ENCODE measurements at regions not wholly inside any gene's neighbourhood (a gene's known extent, or its start where the extent isn't known, plus 50 kb on each side); places are given as distances from the start of the nearest gene placed in this dataset.

DNA sequence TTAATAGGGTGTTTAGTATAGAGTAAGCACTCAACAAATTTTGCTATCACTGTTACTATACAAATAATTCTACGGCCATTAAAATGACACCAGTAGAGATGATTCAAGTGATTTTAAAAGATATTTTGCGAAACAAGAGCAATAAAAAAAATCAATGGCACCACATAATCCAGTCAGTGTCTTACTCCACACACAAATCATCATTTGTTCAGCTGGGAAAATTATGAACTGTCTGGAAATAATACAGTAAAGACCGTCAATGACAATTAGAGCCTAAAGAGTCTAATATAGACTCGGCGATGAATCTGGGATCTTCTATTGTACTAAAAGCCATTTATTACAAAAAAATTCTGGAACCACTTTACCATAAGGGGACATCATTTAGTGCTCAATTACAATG is 270.5 kb downstream of the ARRDC4 start:
- no peak overlapping the region for H3K4me2 ChIP-seq (ENCODE audit: insufficient read depth, low read length)
- no peak overlapping the region for H2AFZ ChIP-seq (ENCODE audit: low read length)
- H3K4me3 ChIP-seq (ENCODE audit: insufficient read depth, low read length), result no peak overlapping the region
- H3K9me3 ChIP-seq (ENCODE audit: low read depth, low read length), result no peaks in the 10 kb centered on the region
- no peak overlapping the region for H3K27ac ChIP-seq (ENCODE audit: low read depth, low read length)
- H3K4me1 ChIP-seq (ENCODE audit: insufficient read depth, low read length), result no peaks in the 10 kb centered on the region
- H3K79me2 ChIP-seq (ENCODE audit: insufficient read depth, low read length), result no peaks in the 10 kb centered on the region
- no peaks in the 10 kb centered on the region for H3K27me3 ChIP-seq (ENCODE audit: insufficient read depth, low read length)
- TF ChIP-seq, protein P1, sequence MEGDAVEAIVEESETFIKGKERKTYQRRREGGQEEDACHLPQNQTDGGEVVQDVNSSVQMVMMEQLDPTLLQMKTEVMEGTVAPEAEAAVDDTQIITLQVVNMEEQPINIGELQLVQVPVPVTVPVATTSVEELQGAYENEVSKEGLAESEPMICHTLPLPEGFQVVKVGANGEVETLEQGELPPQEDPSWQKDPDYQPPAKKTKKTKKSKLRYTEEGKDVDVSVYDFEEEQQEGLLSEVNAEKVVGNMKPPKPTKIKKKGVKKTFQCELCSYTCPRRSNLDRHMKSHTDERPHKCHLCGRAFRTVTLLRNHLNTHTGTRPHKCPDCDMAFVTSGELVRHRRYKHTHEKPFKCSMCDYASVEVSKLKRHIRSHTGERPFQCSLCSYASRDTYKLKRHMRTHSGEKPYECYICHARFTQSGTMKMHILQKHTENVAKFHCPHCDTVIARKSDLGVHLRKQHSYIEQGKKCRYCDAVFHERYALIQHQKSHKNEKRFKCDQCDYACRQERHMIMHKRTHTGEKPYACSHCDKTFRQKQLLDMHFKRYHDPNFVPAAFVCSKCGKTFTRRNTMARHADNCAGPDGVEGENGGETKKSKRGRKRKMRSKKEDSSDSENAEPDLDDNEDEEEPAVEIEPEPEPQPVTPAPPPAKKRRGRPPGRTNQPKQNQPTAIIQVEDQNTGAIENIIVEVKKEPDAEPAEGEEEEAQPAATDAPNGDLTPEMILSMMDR (IDR thresholded peaks at IDR 0.05; ENCODE audit: extremely low read depth, low read depth, low read length), result no peak
- no peaks in the 10 kb centered on the region for H4K20me1 ChIP-seq (ENCODE audit: insufficient read depth, low read length)
- H3K36me3 ChIP-seq (ENCODE audit: insufficient read depth, low read length), result no peaks in the 10 kb centered on the region
- DNase-seq (ENCODE audit: insufficient read length, low spot score, missing footprints), result no peak

DNA sequence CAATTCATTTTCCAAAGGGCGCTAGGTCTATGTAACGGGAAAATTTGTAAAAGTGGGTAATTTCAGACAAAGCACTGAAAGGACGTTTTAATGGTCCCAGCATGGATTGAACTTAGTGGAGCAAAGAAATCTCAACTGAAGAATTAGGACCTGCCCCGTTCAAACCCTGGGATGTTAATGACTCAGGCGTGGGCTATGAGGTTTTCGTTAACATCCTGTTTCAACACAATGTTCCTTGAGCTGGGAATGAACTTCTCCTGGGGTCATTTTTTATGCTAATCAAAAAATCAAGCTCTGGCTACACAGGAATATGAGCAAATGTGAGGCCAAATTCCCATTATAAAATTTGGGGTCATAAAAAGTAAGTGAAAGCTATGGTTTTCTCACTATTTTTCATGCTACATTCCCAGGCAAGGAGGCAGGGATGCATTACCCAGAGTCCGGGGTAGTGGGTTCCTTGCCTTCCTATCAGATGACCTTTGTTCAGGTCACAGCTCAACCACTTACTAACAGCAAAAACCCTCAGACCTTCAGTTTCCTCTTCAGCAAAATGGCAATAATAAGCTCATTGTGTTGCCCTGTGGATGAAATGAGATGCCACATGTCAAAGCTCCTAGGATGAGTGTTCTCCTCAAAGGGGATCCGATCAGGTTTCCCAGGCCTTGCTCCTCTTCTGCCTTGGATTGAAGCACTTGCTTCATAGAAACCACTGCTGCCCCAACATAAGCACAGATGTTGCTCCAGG is 271.4 kb downstream of the ARRDC4 start:
- Histone ChIP-seq H3K79me2 (ENCODE audit: insufficient read depth, low read length) (no peaks in the 10 kb centered on the region), H2AFZ (ENCODE audit: low read length) (no peak overlapping the region), H3K9me3 (ENCODE audit: low read depth, low read length) (no peaks in the 10 kb centered on the region), H3K4me2 (ENCODE audit: insufficient read depth, low read length) (no peak overlapping the region), H3K27ac (ENCODE audit: low read depth, low read length) (no peak overlapping the region), H3K4me3 (ENCODE audit: insufficient read depth, low read length) (no peak overlapping the region), H3K36me3 (ENCODE audit: insufficient read depth, low read length) (no peaks in the 10 kb centered on the region), H4K20me1 (ENCODE audit: insufficient read depth, low read length) (no peaks in the 10 kb centered on the region), H3K27me3 (ENCODE audit: insufficient read depth, low read length) (no peaks in the 10 kb centered on the region), H3K4me1 (ENCODE audit: insufficient read depth, low read length) (no peaks in the 10 kb centered on the region)
- DNase-seq (ENCODE audit: insufficient read length, low spot score, missing footprints), result no peak
- TF ChIP-seq, protein P1 (IDR thresholded peaks at IDR 0.05; ENCODE audit: extremely low read depth, low read depth, low read length), result no peak

DNA sequence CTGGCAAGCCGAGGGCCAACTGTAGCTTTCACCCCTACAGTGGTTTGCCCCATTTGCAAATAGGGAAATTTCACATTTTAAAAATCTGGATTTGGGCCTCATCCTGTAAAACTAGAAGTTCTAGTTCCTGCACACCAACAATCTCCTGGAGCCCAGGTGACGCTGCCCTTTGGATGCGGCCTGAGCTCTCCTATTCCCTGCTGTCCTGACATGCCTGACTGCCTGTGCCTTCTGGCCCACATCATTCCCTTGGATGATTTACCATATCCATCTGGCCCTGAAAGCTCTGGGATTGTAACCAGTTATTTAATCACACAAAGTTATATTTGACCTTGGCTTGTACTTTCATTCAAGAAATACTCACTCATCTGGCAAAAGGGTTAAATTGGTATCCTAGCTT is 272.3 kb downstream of the ARRDC4 start:
- TF ChIP-seq, protein P1 (IDR thresholded peaks at IDR 0.05; ENCODE audit: extremely low read depth, low read depth, low read length), result no peak
- no peak overlapping the region for H2AFZ ChIP-seq (ENCODE audit: low read length)
- H3K4me2 ChIP-seq (ENCODE audit: insufficient read depth, low read length), result no peak overlapping the region
- H4K20me1 ChIP-seq (ENCODE audit: insufficient read depth, low read length), result no peaks in the 10 kb centered on the region
- H3K79me2 ChIP-seq (ENCODE audit: insufficient read depth, low read length), result no peaks in the 10 kb centered on the region
- H3K4me3 ChIP-seq (ENCODE audit: insufficient read depth, low read length), result no peak overlapping the region
- H3K4me1 ChIP-seq (ENCODE audit: insufficient read depth, low read length), result no peaks in the 10 kb centered on the region
- H3K9me3 ChIP-seq (ENCODE audit: low read depth, low read length), result no peaks in the 10 kb centered on the region
- no peaks in the 10 kb centered on the region for H3K27me3 ChIP-seq (ENCODE audit: insufficient read depth, low read length)
- no peak overlapping the region for H3K27ac ChIP-seq (ENCODE audit: low read depth, low read length)
- no peaks in the 10 kb centered on the region for H3K36me3 ChIP-seq (ENCODE audit: insufficient read depth, low read length)
- DNase-seq (ENCODE audit: insufficient read length, low spot score, missing footprints), result no peak

DNA sequence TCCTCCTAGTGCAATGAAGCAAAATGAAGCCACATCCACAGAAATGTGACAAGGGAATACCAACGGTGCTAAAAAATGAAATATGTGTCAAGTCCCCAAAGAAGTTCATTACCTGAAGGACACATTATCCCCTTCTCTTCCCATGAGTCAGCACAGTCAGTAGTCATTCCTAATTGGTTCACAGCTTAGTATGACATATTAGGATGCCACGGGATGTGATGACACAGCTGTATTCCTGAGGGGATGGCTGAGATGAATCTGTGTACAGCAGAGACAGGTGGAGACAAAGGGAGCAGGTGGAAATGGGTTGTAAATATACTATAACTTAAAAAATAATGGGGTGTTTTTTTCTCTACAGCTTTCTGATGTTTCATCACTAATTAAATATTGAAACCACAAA is 273.4 kb downstream of the ARRDC4 start:
- TF ChIP-seq, protein P1 (IDR thresholded peaks at IDR 0.05; ENCODE audit: extremely low read depth, low read depth, low read length), result no peak
- H4K20me1 ChIP-seq (ENCODE audit: insufficient read depth, low read length), result no peaks in the 10 kb centered on the region
- H3K4me1 ChIP-seq (ENCODE audit: insufficient read depth, low read length), result no peaks in the 10 kb centered on the region
- no peak for DNase-seq (ENCODE audit: insufficient read length, low spot score, missing footprints)
- no peaks in the 10 kb centered on the region for H3K9me3 ChIP-seq (ENCODE audit: low read depth, low read length)
- no peaks in the 10 kb centered on the region for H3K79me2 ChIP-seq (ENCODE audit: insufficient read depth, low read length)
- no peak overlapping the region for H3K4me2 ChIP-seq (ENCODE audit: insufficient read depth, low read length)
- no peaks in the 10 kb centered on the region for H3K36me3 ChIP-seq (ENCODE audit: insufficient read depth, low read length)
- H3K27ac ChIP-seq (ENCODE audit: low read depth, low read length), result no peak overlapping the region
- H2AFZ ChIP-seq (ENCODE audit: low read length), result no peak overlapping the region
- H3K4me3 ChIP-seq (ENCODE audit: insufficient read depth, low read length), result no peak overlapping the region
- H3K27me3 ChIP-seq (ENCODE audit: insufficient read depth, low read length), result no peaks in the 10 kb centered on the region

Data from osteoblast (primary cell).